ENCODE measurements at regions not wholly inside any gene's neighbourhood (a gene's known extent, or its start where the extent isn't known, plus 50 kb on each side); places are given as distances from the start of the nearest gene placed in this dataset.

- TF ChIP-seq POLR2A (IDR thresholded peaks at IDR 0.05; ENCODE audit: low read length) (no peak), GATA1 (IDR thresholded peaks at IDR 0.05; ENCODE audit: low read depth, low read length) (no peak)
Observed at GRCh38 chr4:23959396-23960148, 69.7 kb upstream of the PPARGC1A start.
